NT2/D1 (cell line): ENCODE measurements at regions not wholly inside any gene's neighbourhood (a gene's known extent, or its start where the extent isn't known, plus 50 kb on each side); places are given as distances from the start of the nearest gene placed in this dataset.

ENCODE experiments used
- DNase-seq: peaks from one replicate; pipeline ENCODE4 v3.0.0-alpha.2; 2011; ENCODE audit warnings: low read depth, low spot score
- H3K27me3 ChIP-seq: 2 replicates; pipeline ENCODE4 v1.6.0; 2011; ENCODE audit warnings: mild to moderate bottlenecking; ENCODE audit not compliant: insufficient read length, insufficient read depth
- H3K36me3 ChIP-seq: 2 replicates; pipeline ENCODE4 v1.6.1; 2011; ENCODE audit warnings: mild to moderate bottlenecking, low read length, mixed read lengths; ENCODE audit not compliant: insufficient read depth, insufficient read length
- H3K4me1 ChIP-seq: 2 replicates; pipeline ENCODE4 v1.5.1; 2011; ENCODE audit not compliant: insufficient read depth, insufficient read length
- H3K4me3 ChIP-seq: 2 replicates; pipeline ENCODE4 v1.5.1; 2011; ENCODE audit warnings: low read depth; ENCODE audit not compliant: insufficient read length
- H3K9ac ChIP-seq: 2 replicates; pipeline ENCODE4 v1.6.0; 2011; ENCODE audit warnings: low read depth; ENCODE audit not compliant: insufficient read length
- H3K9me3 ChIP-seq: 2 replicates; pipeline ENCODE4 v1.5.1; 2011; ENCODE audit warnings: mild to moderate bottlenecking, low read length; ENCODE audit not compliant: insufficient read depth
- SUZ12 ChIP-seq: IDR thresholded peaks from 2 replicates; pipeline ENCODE4 v1.6.1; 2011; ENCODE audit not compliant: insufficient read length, insufficient read depth; ENCODE audit errors: extremely low read depth
- YY1 ChIP-seq: IDR thresholded peaks from 2 replicates; pipeline ENCODE4 v1.6.1; 2011; ENCODE audit not compliant: insufficient read length, insufficient read depth
- ZNF274 ChIP-seq: IDR thresholded peaks from 2 replicates; pipeline ENCODE4 v1.6.1; 2011; ENCODE audit warnings: mild to moderate bottlenecking, low read depth, low read length

DNA sequence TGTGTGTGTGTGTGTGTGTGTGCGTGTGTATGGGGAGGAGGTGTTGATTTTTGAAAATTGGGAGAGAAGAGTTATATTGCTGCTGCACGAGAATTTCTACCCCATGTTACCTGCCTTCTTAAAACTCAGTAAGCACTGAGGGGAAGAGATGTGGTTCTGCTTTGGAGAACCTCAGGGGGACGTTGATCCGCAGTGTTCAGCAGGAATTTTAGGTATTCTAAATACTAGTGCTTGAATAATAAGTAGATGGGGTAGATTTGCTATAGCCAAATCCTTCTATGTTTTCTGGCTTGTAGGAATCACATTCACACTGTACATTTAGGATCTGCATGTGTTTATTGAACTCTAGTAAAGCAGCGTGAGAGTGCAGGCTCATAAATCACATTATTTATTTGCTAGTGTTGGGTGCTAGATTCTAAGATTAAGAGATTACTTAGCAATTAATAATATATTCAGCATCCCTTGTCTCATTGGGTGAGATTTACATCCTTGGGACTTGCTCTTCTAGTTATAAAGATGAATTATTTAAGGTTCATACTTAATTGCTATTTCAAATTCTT, 268.1 kb downstream of the MFSD1 start:
- Histone ChIP-seq H3K9ac (no peak overlapping the region), H3K4me3 (no peak overlapping the region), H3K9me3 (no peaks in the 10 kb centered on the region), H3K27me3 (no peaks in the 10 kb centered on the region), H3K4me1 (no peaks in the 10 kb centered on the region), H3K36me3 (no peaks in the 10 kb centered on the region)
- no peak for DNase-seq
- TF ChIP-seq YY1 (no peak), SUZ12 (no peak), ZNF274 (no peak)

DNA sequence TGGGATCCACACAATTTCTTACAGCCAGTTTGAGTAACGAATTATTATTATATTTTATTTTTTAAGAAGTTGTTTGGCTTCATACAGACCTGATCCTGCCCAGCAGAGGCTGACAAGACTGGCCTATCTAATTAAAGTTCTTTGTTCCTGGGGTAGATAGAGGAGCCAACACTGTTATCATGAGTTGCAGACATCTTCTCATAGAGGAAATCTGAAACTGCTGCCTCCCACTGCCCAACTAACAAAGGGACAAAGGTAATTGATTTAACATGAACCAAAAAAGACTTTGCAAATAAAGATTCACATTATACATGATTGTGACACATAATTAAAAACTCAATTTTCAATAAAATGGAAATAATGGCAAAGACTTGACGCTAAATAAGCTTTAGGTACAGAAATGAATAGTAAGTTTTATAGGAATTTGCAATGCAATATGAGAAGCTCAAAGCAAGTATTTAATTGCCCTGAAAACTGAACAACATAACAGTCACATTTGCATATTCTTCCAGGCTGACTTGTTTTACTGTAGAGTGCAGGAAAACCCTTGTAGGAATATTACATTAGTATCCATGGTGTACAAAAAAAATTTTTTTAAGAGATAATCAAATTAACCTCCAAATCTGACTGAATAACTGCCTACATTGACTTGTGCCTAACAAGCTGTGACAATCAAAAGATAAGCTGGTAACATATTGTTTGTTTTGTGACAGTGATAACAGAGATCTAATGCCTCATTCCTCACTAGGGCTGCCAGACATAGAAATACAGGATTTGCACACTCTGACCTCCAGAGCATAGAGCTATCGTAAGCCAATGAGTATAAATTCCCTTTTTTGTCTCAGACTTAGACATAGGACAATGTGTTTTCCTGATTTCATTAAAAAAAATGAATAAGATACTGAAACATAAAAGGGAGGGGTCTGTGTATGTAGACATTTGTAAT, 273.2 kb downstream of the MFSD1 start:
- no peaks in the 10 kb centered on the region for H3K4me1 ChIP-seq
- H3K4me3 ChIP-seq, result no peak overlapping the region
- no peaks in the 10 kb centered on the region for H3K9me3 ChIP-seq
- H3K27me3 ChIP-seq, result no peaks in the 10 kb centered on the region
- no peaks in the 10 kb centered on the region for H3K36me3 ChIP-seq
- DNase-seq, result no peak
- no peak overlapping the region for H3K9ac ChIP-seq
- TF ChIP-seq YY1 (no peak), ZNF274 (no peak), SUZ12 (no peak)

DNA sequence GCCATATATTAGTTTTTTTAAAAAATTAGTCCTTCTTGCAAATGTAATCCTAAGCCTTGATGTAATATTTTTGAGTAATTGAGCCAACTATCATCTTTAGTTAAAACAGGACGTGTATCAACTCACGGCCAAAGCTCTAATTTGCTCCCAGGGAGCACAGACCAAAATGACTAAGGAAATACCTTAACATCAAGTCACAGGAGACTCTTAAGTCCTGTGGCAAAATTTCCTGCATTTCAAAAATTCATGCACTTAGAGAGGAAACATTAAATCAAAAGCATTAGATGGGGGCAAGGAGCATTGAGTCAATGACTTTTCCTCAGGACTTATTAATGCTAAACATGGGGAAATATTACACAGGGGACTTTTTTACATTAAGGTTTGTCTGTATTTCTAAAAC, 276.0 kb downstream of the MFSD1 start:
- no peak for DNase-seq
- H3K4me1 ChIP-seq, result no peaks in the 10 kb centered on the region
- H3K36me3 ChIP-seq, result no peaks in the 10 kb centered on the region
- no peaks in the 10 kb centered on the region for H3K27me3 ChIP-seq
- H3K9ac ChIP-seq, result no peak overlapping the region
- H3K9me3 ChIP-seq, result no peaks in the 10 kb centered on the region
- H3K4me3 ChIP-seq, result no peak overlapping the region
- TF ChIP-seq YY1 (no peak), SUZ12 (no peak), ZNF274 (no peak)

DNA sequence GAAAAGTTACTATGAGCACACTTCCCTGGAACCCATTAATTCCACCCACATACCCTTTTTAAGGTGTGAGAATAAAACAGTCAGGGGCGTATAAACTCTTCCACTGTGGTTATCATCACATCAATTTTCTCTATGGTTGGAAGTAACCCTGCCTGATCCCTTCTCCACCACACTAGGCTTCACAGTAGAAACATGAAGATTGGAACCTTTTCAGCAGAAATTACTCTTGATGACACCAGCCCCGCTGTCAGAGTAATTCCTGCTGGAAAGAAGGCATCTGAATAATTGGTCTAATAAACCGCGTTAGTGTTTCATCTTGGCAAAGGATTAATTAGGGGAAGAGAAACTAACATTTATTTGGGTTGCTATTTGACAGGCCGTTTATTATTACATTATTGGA, 278.4 kb downstream of the MFSD1 start:
- Histone ChIP-seq H3K9ac (no peak overlapping the region), H3K9me3 (no peaks in the 10 kb centered on the region), H3K4me3 (no peak overlapping the region), H3K36me3 (no peaks in the 10 kb centered on the region), H3K4me1 (no peaks in the 10 kb centered on the region), H3K27me3 (no peaks in the 10 kb centered on the region)
- DNase-seq, result no peak
- TF ChIP-seq YY1 (no peak), SUZ12 (no peak), ZNF274 (no peak)

DNA sequence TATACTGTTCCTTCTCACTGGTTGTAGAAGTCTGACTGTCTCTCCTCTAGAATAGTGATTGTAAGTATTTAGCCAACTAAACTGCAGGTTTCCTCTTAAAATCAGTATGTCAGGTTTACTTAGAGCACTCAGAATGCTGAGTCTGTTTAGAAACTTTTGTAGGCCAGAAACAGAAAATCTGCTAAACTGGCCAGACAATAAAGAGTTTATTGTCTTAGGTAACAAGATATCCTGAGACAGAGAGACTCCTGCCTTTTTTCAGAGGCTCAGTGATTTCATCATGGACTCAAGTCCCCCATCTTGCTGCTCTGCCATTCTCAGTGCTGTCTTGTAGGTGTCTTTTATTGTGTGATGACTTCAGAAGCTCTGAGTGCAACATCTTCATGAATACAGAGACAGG, 279.0 kb downstream of the MFSD1 start:
- H3K4me1 ChIP-seq, result no peaks in the 10 kb centered on the region
- H3K9ac ChIP-seq, result no peak overlapping the region
- DNase-seq, result no peak
- H3K36me3 ChIP-seq, result no peaks in the 10 kb centered on the region
- TF ChIP-seq YY1, result no peak
- no peak for TF ChIP-seq ZNF274
- no peak for TF ChIP-seq SUZ12
- H3K9me3 ChIP-seq, result no peaks in the 10 kb centered on the region
- no peaks in the 10 kb centered on the region for H3K27me3 ChIP-seq
- H3K4me3 ChIP-seq, result no peak overlapping the region

DNA sequence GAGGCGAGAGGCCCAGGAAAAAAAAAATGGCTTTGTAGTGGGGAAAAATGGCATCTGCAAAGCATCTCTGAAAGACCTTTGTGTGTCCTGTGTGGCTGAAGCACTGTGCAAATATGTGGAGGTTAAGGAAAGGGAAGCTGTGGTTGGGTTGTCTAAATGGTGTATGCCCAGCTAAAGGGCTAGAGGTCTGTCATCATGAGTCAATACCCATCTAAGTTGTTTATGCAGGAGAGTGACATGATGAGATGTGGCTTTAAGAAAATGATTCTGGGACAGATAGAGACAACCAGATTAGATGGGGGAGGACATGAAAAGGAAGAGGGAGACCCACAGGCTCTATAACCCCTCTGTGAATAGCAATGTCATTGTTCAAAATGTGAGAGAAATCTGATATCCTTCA, 280.7 kb downstream of the MFSD1 start:
- H3K9me3 ChIP-seq, result no peaks in the 10 kb centered on the region
- TF ChIP-seq SUZ12 (no peak), ZNF274 (no peak), YY1 (no peak)
- no peaks in the 10 kb centered on the region for H3K36me3 ChIP-seq
- H3K4me3 ChIP-seq, result no peak overlapping the region
- H3K27me3 ChIP-seq, result no peaks in the 10 kb centered on the region
- no peak overlapping the region for H3K9ac ChIP-seq
- H3K4me1 ChIP-seq, result no peaks in the 10 kb centered on the region
- DNase-seq, result no peak

DNA sequence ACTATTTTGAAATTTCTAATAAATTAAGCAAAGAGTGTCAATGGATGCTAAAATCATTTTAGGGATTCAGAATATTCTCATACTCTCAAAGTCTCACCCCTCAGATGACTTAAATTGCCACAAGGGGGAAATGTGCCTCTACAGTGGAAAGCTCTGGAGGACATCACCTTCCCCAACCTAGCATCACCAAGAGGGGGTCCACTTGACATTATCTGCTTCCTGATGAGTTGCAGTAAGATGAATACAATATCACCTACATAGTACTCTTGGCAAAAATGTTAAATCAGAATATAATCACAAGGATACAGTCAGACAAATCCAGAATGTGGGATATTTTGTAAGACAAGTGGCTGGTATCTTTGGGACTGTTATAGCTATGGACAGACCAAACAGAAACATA, 290.1 kb downstream of the MFSD1 start:
- no peaks in the 10 kb centered on the region for H3K4me1 ChIP-seq
- TF ChIP-seq YY1, result no peak
- no peak for TF ChIP-seq ZNF274
- no peak for TF ChIP-seq SUZ12
- H3K27me3 ChIP-seq, result no peaks in the 10 kb centered on the region
- H3K9ac ChIP-seq, result no peak overlapping the region
- DNase-seq, result no peak
- H3K36me3 ChIP-seq, result no peaks in the 10 kb centered on the region
- no peaks in the 10 kb centered on the region for H3K9me3 ChIP-seq
- no peak overlapping the region for H3K4me3 ChIP-seq
